ENCODE measurements at regions not wholly inside any gene's neighbourhood (a gene's known extent, or its start where the extent isn't known, plus 50 kb on each side); places are given as distances from the start of the nearest gene placed in this dataset.

- intact Hi-C loops (cut with micrococcal nuclease) (loop anchor here (10.0 kb wide), 1 partner anchor 60 kb away; no protein-coding TSS in a partner anchor), in situ Hi-C loops (cut with MboI; ENCODE audit: low sequenced_read_pairs) (no loop called here), dilution Hi-C loops (cut with HindIII; ENCODE audit: low sequenced_read_pairs, unreplicated experiment) (no loop called here)
- Histone ChIP-seq H2AK9ac (replicated peaks; ENCODE audit: low read depth, low read length, poor library complexity) (no peak overlapping the region), H2BK20ac (ENCODE audit: low read depth, low read length) (no peak overlapping the region), H3K4me2 (ENCODE audit: low read depth, low read length) (no peak overlapping the region), H3K4ac (ENCODE audit: low read depth, low read length) (no peak overlapping the region), H2BK120ac (ENCODE audit: low read depth, low read length) (no peak overlapping the region), H3K9me1 (ENCODE audit: insufficient read depth, low read length) (no peaks in the 10 kb centered on the region), H3K79me1 (ENCODE audit: low read depth in 1 of 2, low read length in 2 of 2) (no peaks in the 10 kb centered on the region), H3K4me1 (ENCODE audit: control insufficient read depth, insufficient read depth, low read length) (no peaks in the 10 kb centered on the region), H3K9me3 (ENCODE audit: control insufficient read depth, insufficient read depth, low read length) (no peaks in the 10 kb centered on the region), H3K14ac (replicated peaks; ENCODE audit: low read depth, low read length) (no peak overlapping the region), H3K27ac (ENCODE audit: insufficient read depth, low read length) (no peak overlapping the region), H3K27me3 (ENCODE audit: control insufficient read depth, insufficient read depth, low read length) (no peaks in the 10 kb centered on the region; the same call in 1 of the 2 replicates), H2BK15ac (ENCODE audit: low read depth, low read length) (no peak overlapping the region), H3K23ac (ENCODE audit: low read depth, low read length) (no peak overlapping the region), H2BK5ac (ENCODE audit: low read depth, low read length, poor library complexity, severe bottlenecking) (no peak overlapping the region), H4K5ac (ENCODE audit: low read depth, low read length) (no peak overlapping the region), H3K4me3 (ENCODE audit: insufficient read depth, low read depth, low read length) (no peak overlapping the region), H4K8ac (ENCODE audit: low read depth in 2 of 2, low read length in 2 of 2) (no peak overlapping the region), H2AFZ (replicated peaks; ENCODE audit: low read length, poor library complexity) (no peak overlapping the region), H4K91ac (ENCODE audit: insufficient read depth, low read depth, low read length) (no peak overlapping the region), H4K20me1 (ENCODE audit: insufficient read depth, low read length) (no peaks in the 10 kb centered on the region), H3K56ac (ENCODE audit: extremely low read depth, insufficient read depth, low read length) (no peak overlapping the region), H3K18ac (ENCODE audit: low read depth, low read length) (no peak overlapping the region), H2AK5ac (ENCODE audit: low read depth, low read length) (no peak overlapping the region), H3K9ac (ENCODE audit: low read depth, low read length) (no peak overlapping the region), H3K36me3 (ENCODE audit: control insufficient read depth, insufficient read depth, low read length) (no peaks in the 10 kb centered on the region)
- ChIA-PET POLR2A (ENCODE audit: unreplicated experiment) (no interaction called here), CTCF (no interaction called here)
- TF ChIP-seq CEBPB (IDR thresholded peaks at IDR 0.05; ENCODE audit: low read depth, low read length) (no peak), NFE2L2 (IDR thresholded peaks at IDR 0.05; ENCODE audit: low read depth, low read length) (no peak), MXI1 (IDR thresholded peaks at IDR 0.05; ENCODE audit: borderline replicate concordance, low read depth, low read length) (no peak), CHD1 (IDR thresholded peaks at IDR 0.05; ENCODE audit: low read depth, low read length) (no peak), SMC3 (IDR thresholded peaks at IDR 0.05; ENCODE audit: low read depth, low read length) (no peak), ELK1 (IDR thresholded peaks at IDR 0.05; ENCODE audit: borderline replicate concordance, low read depth, low read length) (no peak), RCOR1 (IDR thresholded peaks at IDR 0.05; ENCODE audit: insufficient replicate concordance, low read length) (no peak), FOS (IDR thresholded peaks at IDR 0.05; ENCODE audit: low read depth, low read length) (no peak), POLR2A (IDR thresholded peaks at IDR 0.05; ENCODE audit: low read depth, low read length) (no peak), MAZ (IDR thresholded peaks at IDR 0.05; ENCODE audit: borderline replicate concordance, low read depth, low read length) (no peak), BHLHE40 (IDR thresholded peaks at IDR 0.05; ENCODE audit: low read depth, low read length) (no peak), MAFK (IDR thresholded peaks at IDR 0.05; ENCODE audit: low read depth, low read length) (no peak), RFX5 (IDR thresholded peaks at IDR 0.05; ENCODE audit: low read depth, low read length) (no peak), RAD21 (IDR thresholded peaks at IDR 0.05; ENCODE audit: low read length) (no peak)
- TF ChIP-seq, protein P1, sequence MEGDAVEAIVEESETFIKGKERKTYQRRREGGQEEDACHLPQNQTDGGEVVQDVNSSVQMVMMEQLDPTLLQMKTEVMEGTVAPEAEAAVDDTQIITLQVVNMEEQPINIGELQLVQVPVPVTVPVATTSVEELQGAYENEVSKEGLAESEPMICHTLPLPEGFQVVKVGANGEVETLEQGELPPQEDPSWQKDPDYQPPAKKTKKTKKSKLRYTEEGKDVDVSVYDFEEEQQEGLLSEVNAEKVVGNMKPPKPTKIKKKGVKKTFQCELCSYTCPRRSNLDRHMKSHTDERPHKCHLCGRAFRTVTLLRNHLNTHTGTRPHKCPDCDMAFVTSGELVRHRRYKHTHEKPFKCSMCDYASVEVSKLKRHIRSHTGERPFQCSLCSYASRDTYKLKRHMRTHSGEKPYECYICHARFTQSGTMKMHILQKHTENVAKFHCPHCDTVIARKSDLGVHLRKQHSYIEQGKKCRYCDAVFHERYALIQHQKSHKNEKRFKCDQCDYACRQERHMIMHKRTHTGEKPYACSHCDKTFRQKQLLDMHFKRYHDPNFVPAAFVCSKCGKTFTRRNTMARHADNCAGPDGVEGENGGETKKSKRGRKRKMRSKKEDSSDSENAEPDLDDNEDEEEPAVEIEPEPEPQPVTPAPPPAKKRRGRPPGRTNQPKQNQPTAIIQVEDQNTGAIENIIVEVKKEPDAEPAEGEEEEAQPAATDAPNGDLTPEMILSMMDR (conservative IDR thresholded peaks at IDR 0.05; ENCODE audit: low read depth, low read length): no peak
- TF ChIP-seq, protein P2, sequence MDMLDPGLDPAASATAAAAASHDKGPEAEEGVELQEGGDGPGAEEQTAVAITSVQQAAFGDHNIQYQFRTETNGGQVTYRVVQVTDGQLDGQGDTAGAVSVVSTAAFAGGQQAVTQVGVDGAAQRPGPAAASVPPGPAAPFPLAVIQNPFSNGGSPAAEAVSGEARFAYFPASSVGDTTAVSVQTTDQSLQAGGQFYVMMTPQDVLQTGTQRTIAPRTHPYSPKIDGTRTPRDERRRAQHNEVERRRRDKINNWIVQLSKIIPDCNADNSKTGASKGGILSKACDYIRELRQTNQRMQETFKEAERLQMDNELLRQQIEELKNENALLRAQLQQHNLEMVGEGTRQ (IDR thresholded peaks at IDR 0.05; ENCODE audit: low read depth, low read length): no peak
- DNase-seq: no peak
- BruUV-seq (replicated peaks): no TSS peak
- no peak for ATAC-seq (ENCODE audit: low read depth)
- no CpG with 5 or more reads among the region's 1 CpG for WGBS, 2 experiments (ENCODE audit: extremely low coverage in 2 of 2, insufficient read length in 1 of 2)
Measured at GRCh38 chr9:17854487-17854886, 275.6 kb downstream of the SH3GL2 start.
